ENCODE measurements at regions not wholly inside any gene's neighbourhood (a gene's known extent, or its start where the extent isn't known, plus 50 kb on each side); places are given as distances from the start of the nearest gene placed in this dataset.
"Not testable (repeated sequence)": the region's sequence is repeated elsewhere in the genome, so short reads cannot be mapped to it uniquely, and the experiment has no call there.

- no peak for DNase-seq
Measured at GRCh38 chr5:13470975-13471374, 473.5 kb downstream of the DNAH5 start.

DNA sequence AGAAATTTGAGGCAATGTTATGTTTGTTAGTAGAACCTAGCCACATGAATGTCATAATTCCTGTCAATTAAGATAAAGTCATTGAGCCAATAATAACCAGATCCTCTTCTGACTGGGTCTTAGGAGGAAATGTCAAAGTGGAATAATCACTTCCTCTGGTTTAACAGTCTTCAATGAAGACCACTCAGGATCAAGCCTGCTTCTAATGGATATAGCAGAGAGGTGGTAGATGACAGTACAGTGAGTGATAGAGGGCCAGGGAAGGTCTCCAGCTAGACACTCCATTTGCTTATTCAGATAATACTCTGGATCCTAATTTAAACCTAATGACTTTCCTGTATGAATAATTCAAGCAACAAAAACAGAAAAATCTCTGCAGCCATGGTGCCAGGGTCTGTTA lies 474.2 kb downstream of the DNAH5 start:
- no peak for DNase-seq

DNA sequence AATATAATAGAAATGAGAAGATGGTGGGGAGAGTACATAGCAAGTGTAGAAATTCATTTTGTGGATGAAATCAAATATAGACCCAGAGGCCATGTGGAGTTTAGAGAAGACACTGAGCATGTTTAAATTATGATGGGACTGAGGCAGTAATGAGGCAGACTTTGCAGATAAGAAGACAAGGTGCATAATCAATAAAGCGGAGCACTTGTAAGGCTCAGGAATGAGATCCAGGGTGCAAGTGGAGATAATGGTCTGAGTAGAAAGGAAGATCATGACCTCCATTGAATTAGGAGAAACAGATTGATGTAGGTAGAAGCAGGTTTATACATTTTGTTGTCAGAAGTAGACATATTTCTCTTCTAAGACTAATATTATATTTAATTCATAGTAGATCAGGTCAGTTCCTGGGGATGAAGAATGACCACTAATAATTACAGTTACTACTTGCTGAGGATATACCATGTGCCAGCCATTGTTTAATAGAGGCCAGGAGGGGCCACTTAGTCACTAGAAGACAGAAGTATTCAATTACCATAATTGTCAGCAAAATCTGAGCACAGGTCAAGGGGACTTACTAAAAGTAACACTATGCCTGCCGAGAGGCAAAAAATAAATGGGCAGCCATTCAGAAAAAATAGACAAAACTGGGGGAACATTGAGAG lies 479.8 kb downstream of the DNAH5 start:
- DNase-seq: no peak

DNA sequence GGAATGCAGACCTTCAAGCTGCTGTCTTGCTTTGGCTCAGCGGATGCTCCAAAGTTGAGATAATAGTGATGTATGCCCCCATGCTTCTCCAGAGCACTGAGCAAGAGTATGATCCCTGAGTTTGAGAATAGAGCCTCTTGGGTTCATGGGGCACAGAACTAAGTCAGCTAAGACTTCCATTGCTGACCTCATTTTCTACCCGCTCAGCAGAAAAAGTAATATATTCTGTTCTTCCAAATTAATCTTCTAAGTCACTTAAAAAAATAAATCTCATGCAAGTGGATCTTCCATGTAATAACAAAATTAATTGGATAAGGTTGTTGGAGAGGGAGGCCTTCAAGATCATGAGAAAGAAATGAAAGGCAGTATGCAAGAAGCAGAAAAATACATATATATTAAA lies 483.9 kb downstream of the DNAH5 start:
- DNase-seq: no peak

DNA sequence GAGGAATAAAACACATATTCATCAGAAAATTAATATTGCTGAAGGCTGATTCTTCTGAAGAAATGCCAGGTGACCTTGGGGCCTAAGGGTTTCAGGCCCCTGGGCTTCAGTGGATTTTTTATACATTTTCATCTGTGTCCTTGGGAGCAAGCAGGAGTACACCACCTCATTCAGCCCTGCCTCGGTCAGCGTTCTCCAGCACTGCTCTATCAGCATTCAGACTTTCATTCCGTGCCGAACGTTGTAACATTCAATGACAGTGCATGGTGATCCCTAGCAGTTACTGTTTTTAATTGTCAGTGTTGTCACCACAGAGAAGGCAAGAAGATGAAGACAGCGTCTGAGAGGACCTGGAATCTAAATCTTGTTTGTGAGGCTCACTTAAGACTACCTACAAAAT lies 490.4 kb downstream of the DNAH5 start:
- no peak for DNase-seq

DNA sequence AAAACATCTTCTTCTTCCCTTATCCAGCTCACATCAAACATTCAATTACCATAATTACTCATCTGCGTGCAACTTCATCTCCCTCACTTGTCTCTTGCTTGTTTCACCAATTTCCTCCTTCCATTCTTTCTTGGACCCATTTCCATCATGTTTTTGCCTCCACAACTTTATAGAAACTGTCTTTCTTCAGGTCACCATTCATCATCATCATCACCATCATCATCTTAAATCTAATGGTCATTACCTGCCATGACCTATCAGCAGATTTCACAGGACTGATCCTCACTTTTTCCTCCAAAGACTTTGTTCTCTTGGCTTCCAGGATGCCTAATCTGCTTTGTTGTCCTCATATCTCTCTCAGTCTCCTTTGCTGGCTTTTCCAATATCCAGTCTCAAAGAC lies 495.6 kb downstream of the DNAH5 start:
- DNase-seq: no peak

- DNase-seq: no peak
Measured at GRCh38 chr5:13439430-13439829, 505.1 kb downstream of the DNAH5 start.

GRCh38 chr5:13427827-13428557 lies 516.5 kb downstream of the DNAH5 start:
- DNase-seq: no peak

DNA sequence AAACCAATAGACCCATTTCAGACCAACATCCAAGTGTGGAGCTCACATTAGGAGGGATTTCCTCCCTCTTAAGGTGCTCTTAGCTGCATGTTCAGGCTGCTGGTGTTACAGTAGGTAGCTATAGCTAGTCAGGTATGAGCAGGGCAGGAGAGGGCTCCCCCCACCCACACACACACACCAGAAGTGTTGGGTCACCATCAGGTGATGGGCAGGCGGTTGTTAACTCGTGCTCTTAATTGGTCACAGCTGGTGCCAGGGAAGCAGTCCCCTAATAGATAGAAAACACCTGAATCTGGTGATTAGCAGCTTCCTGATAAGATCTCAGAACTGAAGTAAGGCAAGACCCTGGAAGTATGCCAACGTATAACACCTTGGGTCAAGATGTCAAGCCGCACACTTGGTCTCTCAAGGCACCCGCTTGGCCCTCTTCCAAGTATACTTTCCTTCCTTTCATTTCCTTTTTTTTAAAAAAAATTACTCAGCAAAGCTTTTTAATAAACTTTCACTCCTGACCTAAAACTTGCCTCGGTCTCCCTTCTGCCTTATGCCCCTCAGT lies 532.4 kb downstream of the DNAH5 start:
- DNase-seq: no peak

- no peak for DNase-seq
Measured at GRCh38 chr5:13408616-13409015, 535.9 kb downstream of the DNAH5 start.

DNA sequence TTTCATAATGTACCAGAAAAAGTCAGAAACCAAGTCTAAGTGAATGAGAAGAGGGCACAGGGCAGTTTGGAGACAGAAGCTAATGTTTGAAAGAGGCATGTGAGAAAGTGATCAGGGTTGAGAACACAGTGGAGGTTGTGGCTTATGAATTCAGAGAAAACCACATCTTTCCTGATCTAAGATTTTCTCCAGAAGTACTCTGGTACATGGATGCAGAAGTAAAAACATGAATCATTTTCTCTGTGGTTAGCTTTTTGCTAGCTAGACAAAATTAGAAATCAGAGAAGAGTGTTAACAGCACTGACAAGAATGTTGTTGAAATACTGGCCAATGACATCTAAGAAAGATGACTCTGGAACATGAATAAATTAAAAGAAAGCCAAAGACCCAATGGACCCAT lies 541.1 kb downstream of the DNAH5 start:
- DNase-seq: no peak

- no peak for DNase-seq
Measured at GRCh38 chr5:13385066-13385465, 559.4 kb downstream of the DNAH5 start.

DNA sequence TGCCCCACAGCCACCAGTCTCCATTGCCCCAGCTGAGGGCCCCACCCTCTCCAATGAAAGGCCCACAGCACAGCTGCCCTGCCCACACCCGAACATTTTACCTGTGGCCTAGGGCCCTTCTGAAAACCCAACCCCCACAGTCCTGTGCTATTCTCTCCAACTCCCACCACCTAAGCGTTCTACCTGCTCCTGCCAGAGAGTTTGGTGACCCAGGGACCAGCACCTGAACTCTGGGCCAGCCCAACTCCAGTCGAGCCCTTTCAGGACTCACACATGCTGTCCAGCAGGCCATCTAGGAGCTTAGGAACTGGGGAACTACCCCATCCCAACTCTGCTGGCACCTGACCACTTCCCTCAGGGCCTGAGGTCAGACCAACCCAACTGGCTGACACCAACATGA lies 562.3 kb downstream of the DNAH5 start:
- no peak for DNase-seq

GRCh38 chr5:13378091-13378490 lies 566.4 kb downstream of the DNAH5 start:
- DNase-seq: no peak

DNA sequence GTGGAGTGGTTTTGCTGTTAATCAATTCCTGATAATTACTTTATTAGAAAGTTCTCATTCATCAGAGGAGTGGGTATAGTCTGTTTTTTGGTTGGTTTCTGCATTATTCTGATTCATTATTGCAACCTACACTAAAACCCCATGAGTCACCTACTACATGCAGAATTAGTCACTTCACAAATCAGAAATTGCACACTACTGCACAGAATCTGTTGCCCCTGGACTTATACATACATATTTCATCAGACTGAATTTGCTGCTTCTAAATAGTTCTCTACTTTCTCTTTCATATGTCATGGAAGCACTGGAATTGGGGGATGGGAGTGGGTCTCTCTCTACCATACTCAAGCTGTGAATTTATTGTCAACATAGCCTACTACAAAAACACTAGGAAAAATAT lies 585.1 kb downstream of the DNAH5 start:
- no peak for DNase-seq

DNA sequence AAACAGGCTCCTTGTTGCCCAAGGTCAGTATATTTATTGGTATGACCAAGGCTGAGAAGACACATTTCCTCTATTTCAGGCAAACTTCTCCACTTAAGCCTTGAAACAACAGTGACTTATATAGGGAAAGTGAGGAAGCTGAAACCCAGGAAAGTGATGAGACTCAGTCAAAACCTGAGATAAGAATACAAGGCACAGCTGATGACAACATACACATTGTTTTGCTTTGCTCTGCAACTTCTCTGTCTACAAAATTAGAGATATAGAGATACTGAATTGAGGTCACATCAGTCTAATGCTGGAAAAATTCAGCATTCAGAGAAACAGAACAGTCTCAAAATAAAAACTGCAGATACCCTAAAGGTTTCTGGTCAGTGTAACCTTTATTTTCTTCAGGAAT lies 586.1 kb downstream of the DNAH5 start:
- no peak for DNase-seq

GRCh38 chr5:13357929-13358328 lies 586.6 kb downstream of the DNAH5 start:
- no peak for DNase-seq

DNA sequence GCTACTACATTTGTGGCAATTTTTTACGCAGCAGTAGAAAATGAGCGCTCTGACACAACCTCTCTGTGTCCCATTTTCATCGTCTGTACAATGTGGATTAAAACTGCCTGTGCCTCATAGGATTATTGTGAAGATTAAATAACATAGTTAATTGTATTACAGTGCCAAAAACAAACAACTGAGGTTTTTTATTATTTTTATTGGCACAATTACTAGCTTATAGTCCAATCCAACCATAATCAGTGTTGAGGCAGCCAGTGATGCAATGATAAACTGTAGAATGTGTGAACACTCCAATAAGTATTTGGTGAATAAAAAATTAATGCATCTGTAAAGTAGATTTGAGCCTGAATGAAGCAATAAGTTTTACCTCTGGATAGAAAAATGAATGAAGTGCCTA lies 588.3 kb downstream of the DNAH5 start:
- no peak for DNase-seq

DNA sequence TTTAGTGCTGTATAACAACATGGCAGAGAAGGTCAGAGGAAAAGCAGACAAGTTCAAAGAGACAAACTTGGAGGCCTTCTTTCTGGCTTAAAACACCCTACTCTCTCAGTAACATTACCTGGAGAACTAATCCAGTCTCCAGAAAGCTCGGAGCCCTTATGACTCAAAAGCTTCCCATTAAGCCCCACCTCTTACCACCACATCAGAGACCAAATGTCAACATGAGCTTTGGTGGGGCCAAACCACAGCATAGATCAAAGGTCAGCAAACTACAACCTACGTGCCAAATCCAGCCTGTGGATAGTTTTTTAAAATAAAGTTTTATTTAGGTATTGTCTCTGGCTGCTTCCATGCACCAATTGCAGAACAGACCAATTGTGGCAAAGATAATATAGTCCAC lies 589.9 kb downstream of the DNAH5 start:
- DNase-seq: no peak

- DNase-seq: no peak
Measured at GRCh38 chr5:13350767-13351166, 593.7 kb downstream of the DNAH5 start.

GRCh38 chr5:13348568-13348967 lies 595.9 kb downstream of the DNAH5 start:
- DNase-seq: no peak

DNA sequence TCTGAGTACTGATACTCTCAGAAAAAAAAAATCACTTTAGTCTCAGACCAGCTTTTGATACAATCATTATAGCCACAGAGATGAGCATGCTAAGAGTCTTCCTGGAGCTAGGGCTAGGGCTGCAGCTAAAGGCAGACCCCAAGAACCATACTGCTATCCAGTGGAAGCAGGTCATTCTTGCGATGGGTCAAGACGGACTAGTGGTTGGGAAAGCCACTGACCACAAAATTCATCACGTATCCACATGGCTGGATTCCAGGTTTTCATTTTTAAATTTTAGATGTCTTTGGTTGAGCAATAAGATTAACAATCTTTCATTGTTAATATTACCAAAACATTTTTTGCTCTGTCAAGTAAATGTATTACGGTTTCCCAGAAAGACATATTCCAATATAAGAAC lies 598.1 kb downstream of the DNAH5 start:
- no peak for DNase-seq

GRCh38 chr5:13339093-13339492 lies 605.4 kb downstream of the DNAH5 start:
- no peak for DNase-seq

DNA sequence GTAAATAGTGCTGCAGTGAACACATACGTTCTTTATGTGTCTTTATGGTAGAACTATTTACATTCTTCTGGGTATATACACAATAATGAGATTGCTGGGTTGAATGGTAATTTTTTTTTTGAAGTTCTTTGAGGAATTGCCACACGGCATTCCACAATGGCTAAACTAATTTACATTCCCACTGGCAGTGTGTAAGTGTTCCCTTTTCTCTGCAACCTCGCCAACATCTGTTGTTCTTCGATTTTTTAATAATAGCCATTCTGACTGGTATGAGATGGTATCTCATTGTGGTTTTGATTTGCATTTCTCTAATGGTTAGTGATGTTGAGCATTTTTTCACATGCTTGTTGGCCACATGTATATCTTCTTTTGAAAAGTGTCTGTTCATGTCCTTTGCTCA lies 609.5 kb downstream of the DNAH5 start:
- DNase-seq: not testable (repeated sequence)

DNA sequence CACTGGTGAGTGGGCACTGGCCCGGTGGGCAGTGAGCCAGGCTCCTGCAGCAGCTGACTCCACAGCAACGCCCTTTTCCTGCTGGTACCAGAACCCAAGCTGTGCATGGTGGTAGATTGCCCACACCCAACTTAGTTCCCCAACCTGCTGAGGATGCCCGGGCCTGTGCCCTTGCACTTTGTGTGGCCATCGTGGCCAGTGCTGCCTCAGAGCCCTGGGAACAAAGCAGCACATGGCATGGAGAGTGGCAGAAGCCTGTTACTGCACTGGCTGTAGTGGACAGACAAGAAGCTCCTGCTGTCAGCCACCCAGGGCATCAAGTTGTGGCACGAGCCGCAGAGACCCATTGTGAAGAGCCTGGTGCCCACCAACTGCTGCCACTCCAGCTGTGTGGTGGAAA lies 612.9 kb downstream of the DNAH5 start:
- peak; percentile 56 for DNase-seq

All from islet precursor cell (in vitro differentiated cells).